ENCODE measurements at regions not wholly inside any gene's neighbourhood (a gene's known extent, or its start where the extent isn't known, plus 50 kb on each side); places are given as distances from the start of the nearest gene placed in this dataset.
A peak's percentile ranks its signal among the peaks of the same experiment; 100 is the strongest.

DNA sequence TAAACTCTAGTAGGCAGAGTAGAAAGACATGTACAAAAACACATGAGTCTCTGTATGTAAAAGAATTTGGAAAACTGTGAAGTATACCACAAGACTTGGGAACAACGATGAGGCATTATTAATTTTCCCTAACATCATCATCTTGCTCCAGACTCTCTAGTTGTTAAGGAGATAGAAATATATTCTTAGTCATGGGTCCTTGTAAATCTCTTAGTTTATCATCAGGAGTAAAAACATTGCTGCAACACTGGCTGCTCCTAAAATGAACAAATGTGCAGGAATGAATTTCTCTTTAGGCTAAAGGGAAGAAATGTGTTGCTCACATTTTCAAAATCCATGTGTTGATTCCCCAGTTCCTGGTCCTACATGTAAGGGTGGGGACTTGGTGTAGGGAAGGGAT, 384.6 kb downstream of the STIM2 start:
- Histone ChIP-seq H3K4me2 (ENCODE audit: unreplicated experiment) (no peak overlapping the region), H3K9ac (no peak overlapping the region), H3K9me2 (ENCODE audit: insufficient read depth) (no peaks in the 10 kb centered on the region; the same call in 1 of the 2 replicates), H3F3A (ENCODE audit: insufficient read depth) (peaks cover 29% of the 10 kb centered on the region), H3K27ac (peak overlapping the region; percentile 36), H3K27me3 (replicated peaks; ENCODE audit: insufficient read depth) (no peaks in the 10 kb centered on the region), H3K79me2 (ENCODE audit: insufficient read depth) (no peaks in the 10 kb centered on the region), H2AFZ (no peak overlapping the region), H3K4me3 (no peak overlapping the region), H3K4me1 (ENCODE audit: insufficient read depth) (peaks cover 18% of the 10 kb centered on the region), H4K20me1 (ENCODE audit: insufficient read depth) (no peaks in the 10 kb centered on the region), H3K36me3 (ENCODE audit: low read depth) (no peaks in the 10 kb centered on the region), H3K9me3 (ENCODE audit: low read depth) (no peaks in the 10 kb centered on the region)
- WGBS, 2 experiments (ENCODE audit: low coverage in 1 of 2, low lambda C conversion rate in 2 of 2, missing lambda C conversion rate in 2 of 2), result 0 to 5% methylated on average over 1 of the region's 1 CpG
- in situ Hi-C loops (cut with MboI), result no loop called here
- no peak for TF ChIP-seq EZH2phosphoT487 (IDR thresholded peaks at IDR 0.05; ENCODE audit: insufficient read depth, low read depth)
- TF ChIP-seq EZH2 (IDR thresholded peaks at IDR 0.05; ENCODE audit: insufficient read depth, poor library complexity, severe bottlenecking), result no peak
- DNase-seq, result peak; percentile 62

DNA sequence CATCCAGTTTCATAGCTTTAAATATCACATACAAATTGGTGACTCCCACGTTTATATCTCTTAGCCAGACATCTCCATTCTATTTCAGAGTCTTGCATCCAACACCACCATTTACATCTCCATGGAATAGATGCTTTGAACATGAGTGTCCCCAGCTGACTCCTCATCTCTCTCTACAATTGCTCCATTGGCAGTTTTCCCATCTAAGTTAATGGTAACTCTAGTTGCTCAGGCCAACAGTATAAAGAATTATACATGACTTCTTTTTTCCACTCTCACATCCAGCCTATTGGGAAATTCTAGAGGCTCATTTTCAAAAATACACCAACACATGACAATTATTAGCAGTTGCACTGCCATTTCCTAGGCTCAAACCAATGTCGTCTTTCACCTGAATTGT, 388.2 kb downstream of the STIM2 start:
- DNase-seq, result peak; percentile 95
- in situ Hi-C loops (cut with MboI), result no loop called here
- TF ChIP-seq EZH2phosphoT487 (IDR thresholded peaks at IDR 0.05; ENCODE audit: insufficient read depth, low read depth) (no peak), EZH2 (IDR thresholded peaks at IDR 0.05; ENCODE audit: insufficient read depth, poor library complexity, severe bottlenecking) (no peak)

GRCh38 chr4:27251771-27252170, 391.1 kb downstream of the STIM2 start:
- 26 to 38% methylated on average over 2 of the region's 2 CpGs for WGBS, 2 experiments (ENCODE audit: low coverage in 1 of 2, low lambda C conversion rate in 2 of 2, missing lambda C conversion rate in 2 of 2)
- TF ChIP-seq EZH2 (IDR thresholded peaks at IDR 0.05; ENCODE audit: insufficient read depth, poor library complexity, severe bottlenecking) (no peak), EZH2phosphoT487 (IDR thresholded peaks at IDR 0.05; ENCODE audit: insufficient read depth, low read depth) (no peak)
- Histone ChIP-seq H4K20me1 (ENCODE audit: insufficient read depth) (no peaks in the 10 kb centered on the region), H3K27me3 (replicated peaks; ENCODE audit: insufficient read depth) (no peaks in the 10 kb centered on the region), H3K27ac (no peak overlapping the region), H3K9me2 (ENCODE audit: insufficient read depth) (no peaks in the 10 kb centered on the region; the same call in 1 of the 2 replicates), H3K36me3 (ENCODE audit: low read depth) (no peaks in the 10 kb centered on the region), H3K4me2 (ENCODE audit: unreplicated experiment) (no peak overlapping the region), H2AFZ (no peak overlapping the region), H3F3A (ENCODE audit: insufficient read depth) (peaks cover 19% of the 10 kb centered on the region), H3K4me3 (no peak overlapping the region), H3K79me2 (ENCODE audit: insufficient read depth) (no peaks in the 10 kb centered on the region), H3K9me3 (ENCODE audit: low read depth) (no peaks in the 10 kb centered on the region), H3K4me1 (ENCODE audit: insufficient read depth) (peaks cover 13% of the 10 kb centered on the region), H3K9ac (no peak overlapping the region)
- in situ Hi-C loops (cut with MboI), result no loop called here
- no peak for DNase-seq

More for the DNA sequence above, 388.2 kb downstream of the STIM2 start:
- peak overlapping the region; percentile 91 for H3K27ac ChIP-seq
- H3K4me2 ChIP-seq (ENCODE audit: unreplicated experiment), result no peak overlapping the region
- 0 out of 2 replicates have a peak overlapping the region, but pooled peaks have one; percentile 38 for H2AFZ ChIP-seq
- 0 to 3% methylated on average over 2 of the region's 2 CpGs for WGBS, 2 experiments (ENCODE audit: low coverage in 1 of 2, low lambda C conversion rate in 2 of 2, missing lambda C conversion rate in 2 of 2)
- H3K4me1 ChIP-seq (ENCODE audit: insufficient read depth), result peaks cover 18% of the 10 kb centered on the region
- H3K9ac ChIP-seq, result peak overlapping the region; percentile 41; the same call in 1 of the 2 replicates
- H3F3A ChIP-seq (ENCODE audit: insufficient read depth), result peaks cover 29% of the 10 kb centered on the region
- no peaks in the 10 kb centered on the region for H4K20me1 ChIP-seq (ENCODE audit: insufficient read depth)
- no peaks in the 10 kb centered on the region for H3K36me3 ChIP-seq (ENCODE audit: low read depth)
- no peaks in the 10 kb centered on the region for H3K9me3 ChIP-seq (ENCODE audit: low read depth)
- H3K79me2 ChIP-seq (ENCODE audit: insufficient read depth), result no peaks in the 10 kb centered on the region
- H3K9me2 ChIP-seq (ENCODE audit: insufficient read depth), result no peaks in the 10 kb centered on the region; the same call in 1 of the 2 replicates
- H3K4me3 ChIP-seq, result 0 out of 2 replicates have a peak overlapping the region, but pooled peaks have one; percentile 32
- H3K27me3 ChIP-seq (replicated peaks; ENCODE audit: insufficient read depth), result no peaks in the 10 kb centered on the region

DNA sequence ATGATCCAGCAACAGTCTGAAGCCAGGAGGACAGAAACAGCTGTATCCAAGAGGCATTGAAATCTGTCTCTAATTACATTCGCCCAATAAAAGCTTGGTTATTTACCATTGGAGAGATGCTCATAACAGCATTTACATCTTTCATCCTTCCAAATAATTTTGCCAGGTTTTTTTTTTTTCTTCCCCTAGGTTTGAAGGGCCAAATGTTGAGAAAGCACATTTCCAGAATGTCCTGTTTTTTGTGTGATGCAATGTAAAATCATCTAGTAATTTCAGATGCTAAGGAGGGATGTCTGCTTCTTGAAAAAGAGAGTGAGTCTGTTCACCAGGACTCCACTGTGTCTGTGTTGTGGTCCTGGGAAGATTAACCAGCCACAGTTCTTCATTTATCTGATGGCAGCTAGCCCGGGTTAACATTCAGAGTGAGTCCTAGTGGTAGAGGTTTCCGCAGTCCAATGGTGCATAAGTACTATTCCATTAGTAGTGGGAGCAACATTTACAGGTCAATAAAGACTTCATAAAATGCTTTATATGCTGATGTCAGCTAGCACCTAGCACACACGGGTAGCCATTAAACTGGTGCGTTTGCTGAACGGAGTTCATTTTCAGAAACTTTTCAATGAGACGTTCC, 406.8 kb downstream of the STIM2 start:
- Histone ChIP-seq H2AFZ (no peak overlapping the region), H3K9me3 (ENCODE audit: low read depth) (no peaks in the 10 kb centered on the region), H3K27me3 (replicated peaks; ENCODE audit: insufficient read depth) (no peaks in the 10 kb centered on the region), H3K4me2 (ENCODE audit: unreplicated experiment) (no peak overlapping the region), H3K4me1 (ENCODE audit: insufficient read depth) (no peaks in the 10 kb centered on the region), H3F3A (ENCODE audit: insufficient read depth) (no peaks in the 10 kb centered on the region), H3K9ac (no peak overlapping the region), H3K4me3 (no peak overlapping the region), H3K79me2 (ENCODE audit: insufficient read depth) (no peaks in the 10 kb centered on the region), H3K27ac (no peak overlapping the region), H4K20me1 (ENCODE audit: insufficient read depth) (no peaks in the 10 kb centered on the region), H3K36me3 (ENCODE audit: low read depth) (no peaks in the 10 kb centered on the region), H3K9me2 (ENCODE audit: insufficient read depth) (no peaks in the 10 kb centered on the region)
- 22 to 27% methylated on average over 7 of the region's 7 CpGs for WGBS, 2 experiments (ENCODE audit: low coverage in 1 of 2, low lambda C conversion rate in 2 of 2, missing lambda C conversion rate in 2 of 2)
- DNase-seq, result peak; percentile 2
- in situ Hi-C loops (cut with MboI), result no loop called here
- TF ChIP-seq EZH2phosphoT487 (IDR thresholded peaks at IDR 0.05; ENCODE audit: insufficient read depth, low read depth) (no peak), EZH2 (IDR thresholded peaks at IDR 0.05; ENCODE audit: insufficient read depth, poor library complexity, severe bottlenecking) (no peak)
